GM18951 (cell line): ENCODE measurements at regions not wholly inside any gene's neighbourhood (a gene's known extent, or its start where the extent isn't known, plus 50 kb on each side); places are given as distances from the start of the nearest gene placed in this dataset.

ENCODE experiments used
- POLR2A ChIP-seq: IDR thresholded peaks from 4 replicates; pipeline ENCODE4 v1.6.1; 2011; ENCODE audit warnings: mild to moderate bottlenecking; ENCODE audit not compliant: insufficient read length, insufficient read depth; ENCODE audit errors: extremely low read depth
- in situ Hi-C: fragments of 300-500 bp; cut with MboI; formaldehyde crosslinking; loops from one replicate; pipeline ENCODE4 v1.12.0; 2022; ENCODE audit warnings: low sequenced_read_pairs, mixed read lengths, inconsistent platforms; ENCODE audit not compliant: unreplicated experiment

- in situ Hi-C loops: no loop called here
- no peak for TF ChIP-seq POLR2A
Measured at GRCh38 chr14:38127356-38127755, 80.3 kb upstream of the SSTR1 start.

GRCh38 chr14:38127784-38128183 lies 79.9 kb upstream of the SSTR1 start:
- TF ChIP-seq POLR2A: no peak
- in situ Hi-C loops: no loop called here

- no peak for TF ChIP-seq POLR2A
- in situ Hi-C loops: no loop called here
Measured at GRCh38 chr14:38128640-38129039, 79.1 kb upstream of the SSTR1 start.

- no peak for TF ChIP-seq POLR2A
- in situ Hi-C loops: no loop called here
Measured at GRCh38 chr14:38129192-38129591, 78.5 kb upstream of the SSTR1 start.

GRCh38 chr14:38129705-38130104 lies 78.0 kb upstream of the SSTR1 start:
- in situ Hi-C loops: no loop called here
- no peak for TF ChIP-seq POLR2A

- TF ChIP-seq POLR2A: no peak
- in situ Hi-C loops: no loop called here
Measured at GRCh38 chr14:38134416-38135030, 73.2 kb upstream of the SSTR1 start.

- in situ Hi-C loops: no loop called here
- TF ChIP-seq POLR2A: no peak
Measured at GRCh38 chr14:38135106-38135867, 72.4 kb upstream of the SSTR1 start.

- in situ Hi-C loops: no loop called here
- TF ChIP-seq POLR2A: no peak
Measured at GRCh38 chr14:38137005-38137404, 70.7 kb upstream of the SSTR1 start.

GRCh38 chr14:38138473-38139138 lies 69.1 kb upstream of the SSTR1 start:
- in situ Hi-C loops: no loop called here
- no peak for TF ChIP-seq POLR2A

GRCh38 chr14:38139926-38140325 lies 67.8 kb upstream of the SSTR1 start:
- no peak for TF ChIP-seq POLR2A
- in situ Hi-C loops: no loop called here

- in situ Hi-C loops: no loop called here
- no peak for TF ChIP-seq POLR2A
Measured at GRCh38 chr14:38143170-38143569, 64.5 kb upstream of the SSTR1 start.

GRCh38 chr14:38143659-38144505 lies 63.8 kb upstream of the SSTR1 start:
- TF ChIP-seq POLR2A: no peak

GRCh38 chr14:38145142-38145541 lies 62.6 kb upstream of the SSTR1 start:
- no peak for TF ChIP-seq POLR2A
- in situ Hi-C loops: no loop called here

More at GRCh38 chr14:38143659-38144505, 63.8 kb upstream of the SSTR1 start:
- in situ Hi-C loops: no loop called here
